ENCODE measurements at regions not wholly inside any gene's neighbourhood (a gene's known extent, or its start where the extent isn't known, plus 50 kb on each side); places are given as distances from the start of the nearest gene placed in this dataset.

- no peak for TF ChIP-seq YY1 (IDR thresholded peaks at IDR 0.05; ENCODE audit: insufficient read depth, insufficient read length)
- TF ChIP-seq SUZ12 (IDR thresholded peaks at IDR 0.05; ENCODE audit: extremely low read depth, insufficient read depth, insufficient read length), result no peak
These were observed 419.6 kb upstream of the POU3F3 start for GRCh38 chr2:104434318-104434792.
